GM19240 (cell line): ENCODE measurements at regions not wholly inside any gene's neighbourhood (a gene's known extent, or its start where the extent isn't known, plus 50 kb on each side); places are given as distances from the start of the nearest gene placed in this dataset.

Experiments
- DNase-seq: peaks from one replicate; pipeline ENCODE4 v3.0.0; 2011; ENCODE audit warnings: low spot score; ENCODE audit not compliant: insufficient read length

- DNase-seq: no peak
These were observed 221.0 kb upstream of the FOXF1 start for GRCh38 chr16:86289304-86289703.

GRCh38 chr16:86289907-86290306 is 220.4 kb upstream of the FOXF1 start:
- no peak for DNase-seq

GRCh38 chr16:86291491-86291890 is 218.8 kb upstream of the FOXF1 start:
- no peak for DNase-seq

- no peak for DNase-seq
These were observed 218.1 kb upstream of the FOXF1 start for GRCh38 chr16:86292171-86292775.

- DNase-seq: no peak
These were observed 217.4 kb upstream of the FOXF1 start for GRCh38 chr16:86292942-86293341.

GRCh38 chr16:86293906-86294305 is 216.4 kb upstream of the FOXF1 start:
- no peak for DNase-seq

- DNase-seq: no peak
These were observed 215.7 kb upstream of the FOXF1 start for GRCh38 chr16:86294535-86295196.

- no peak for DNase-seq
These were observed 214.1 kb upstream of the FOXF1 start for GRCh38 chr16:86296256-86296655.

GRCh38 chr16:86297391-86297790 is 212.9 kb upstream of the FOXF1 start:
- DNase-seq: no peak

GRCh38 chr16:86297866-86298757 is 212.2 kb upstream of the FOXF1 start:
- no peak for DNase-seq

GRCh38 chr16:86298758-86299134 is 211.6 kb upstream of the FOXF1 start:
- no peak for DNase-seq

- no peak for DNase-seq
These were observed 210.3 kb upstream of the FOXF1 start for GRCh38 chr16:86299882-86300610.

- no peak for DNase-seq
These were observed 209.4 kb upstream of the FOXF1 start for GRCh38 chr16:86300746-86301481.

- no peak for DNase-seq
These were observed 207.8 kb upstream of the FOXF1 start for GRCh38 chr16:86302421-86303109.

GRCh38 chr16:86303787-86304678 is 206.3 kb upstream of the FOXF1 start:
- no peak for DNase-seq

GRCh38 chr16:86304868-86305267 is 205.5 kb upstream of the FOXF1 start:
- no peak for DNase-seq

- no peak for DNase-seq
These were observed 204.9 kb upstream of the FOXF1 start for GRCh38 chr16:86305440-86305839.

- DNase-seq: no peak
These were observed 204.2 kb upstream of the FOXF1 start for GRCh38 chr16:86306011-86306644.
